ENCODE measurements at regions not wholly inside any gene's neighbourhood (a gene's known extent, or its start where the extent isn't known, plus 50 kb on each side); places are given as distances from the start of the nearest gene placed in this dataset.

DNA sequence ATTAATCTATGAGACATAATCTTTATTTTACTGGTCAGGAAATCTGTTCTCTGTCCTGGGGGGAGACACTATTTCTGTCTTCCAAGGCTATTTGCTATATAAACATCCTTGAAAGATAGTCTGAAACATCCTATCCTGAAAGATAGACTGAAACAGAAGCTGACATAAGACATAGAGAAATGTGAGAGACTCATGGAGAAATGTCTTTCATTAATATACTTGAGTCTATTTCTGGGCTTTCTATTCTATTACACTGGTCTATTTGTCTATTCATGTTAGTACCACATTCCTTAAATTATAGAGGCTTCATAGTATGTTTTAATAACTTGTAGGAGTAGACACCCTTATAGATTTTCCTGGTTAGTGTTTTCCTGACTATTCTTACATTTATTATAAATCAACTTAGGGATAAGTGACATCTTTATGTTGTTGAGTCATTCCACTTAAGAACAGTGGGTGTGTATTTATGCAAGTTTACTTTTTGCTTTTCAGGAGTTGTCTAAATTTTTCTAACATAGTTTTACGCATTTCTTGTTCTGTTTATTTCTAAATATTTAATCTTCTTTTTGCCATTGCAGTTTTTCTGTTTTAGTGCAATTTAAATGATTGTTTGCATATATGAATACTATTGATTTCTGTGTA, 244.9 kb upstream of the ZSWIM2 start (continued):
- TF ChIP-seq, protein P1, sequence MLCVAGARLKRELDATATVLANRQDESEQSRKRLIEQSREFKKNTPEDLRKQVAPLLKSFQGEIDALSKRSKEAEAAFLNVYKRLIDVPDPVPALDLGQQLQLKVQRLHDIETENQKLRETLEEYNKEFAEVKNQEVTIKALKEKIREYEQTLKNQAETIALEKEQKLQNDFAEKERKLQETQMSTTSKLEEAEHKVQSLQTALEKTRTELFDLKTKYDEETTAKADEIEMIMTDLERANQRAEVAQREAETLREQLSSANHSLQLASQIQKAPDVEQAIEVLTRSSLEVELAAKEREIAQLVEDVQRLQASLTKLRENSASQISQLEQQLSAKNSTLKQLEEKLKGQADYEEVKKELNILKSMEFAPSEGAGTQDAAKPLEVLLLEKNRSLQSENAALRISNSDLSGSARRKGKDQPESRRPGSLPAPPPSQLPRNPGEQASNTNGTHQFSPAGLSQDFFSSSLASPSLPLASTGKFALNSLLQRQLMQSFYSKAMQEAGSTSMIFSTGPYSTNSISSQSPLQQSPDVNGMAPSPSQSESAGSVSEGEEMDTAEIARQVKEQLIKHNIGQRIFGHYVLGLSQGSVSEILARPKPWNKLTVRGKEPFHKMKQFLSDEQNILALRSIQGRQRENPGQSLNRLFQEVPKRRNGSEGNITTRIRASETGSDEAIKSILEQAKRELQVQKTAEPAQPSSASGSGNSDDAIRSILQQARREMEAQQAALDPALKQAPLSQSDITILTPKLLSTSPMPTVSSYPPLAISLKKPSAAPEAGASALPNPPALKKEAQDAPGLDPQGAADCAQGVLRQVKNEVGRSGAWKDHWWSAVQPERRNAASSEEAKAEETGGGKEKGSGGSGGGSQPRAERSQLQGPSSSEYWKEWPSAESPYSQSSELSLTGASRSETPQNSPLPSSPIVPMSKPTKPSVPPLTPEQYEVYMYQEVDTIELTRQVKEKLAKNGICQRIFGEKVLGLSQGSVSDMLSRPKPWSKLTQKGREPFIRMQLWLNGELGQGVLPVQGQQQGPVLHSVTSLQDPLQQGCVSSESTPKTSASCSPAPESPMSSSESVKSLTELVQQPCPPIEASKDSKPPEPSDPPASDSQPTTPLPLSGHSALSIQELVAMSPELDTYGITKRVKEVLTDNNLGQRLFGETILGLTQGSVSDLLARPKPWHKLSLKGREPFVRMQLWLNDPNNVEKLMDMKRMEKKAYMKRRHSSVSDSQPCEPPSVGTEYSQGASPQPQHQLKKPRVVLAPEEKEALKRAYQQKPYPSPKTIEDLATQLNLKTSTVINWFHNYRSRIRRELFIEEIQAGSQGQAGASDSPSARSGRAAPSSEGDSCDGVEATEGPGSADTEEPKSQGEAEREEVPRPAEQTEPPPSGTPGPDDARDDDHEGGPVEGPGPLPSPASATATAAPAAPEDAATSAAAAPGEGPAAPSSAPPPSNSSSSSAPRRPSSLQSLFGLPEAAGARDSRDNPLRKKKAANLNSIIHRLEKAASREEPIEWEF (IDR thresholded peaks at IDR 0.05; ENCODE audit: insufficient replicate concordance, low read depth, low read length) = no peak
- no peak for TF ChIP-seq SMARCA5 (IDR thresholded peaks at IDR 0.05)
- TF ChIP-seq, protein P2, sequence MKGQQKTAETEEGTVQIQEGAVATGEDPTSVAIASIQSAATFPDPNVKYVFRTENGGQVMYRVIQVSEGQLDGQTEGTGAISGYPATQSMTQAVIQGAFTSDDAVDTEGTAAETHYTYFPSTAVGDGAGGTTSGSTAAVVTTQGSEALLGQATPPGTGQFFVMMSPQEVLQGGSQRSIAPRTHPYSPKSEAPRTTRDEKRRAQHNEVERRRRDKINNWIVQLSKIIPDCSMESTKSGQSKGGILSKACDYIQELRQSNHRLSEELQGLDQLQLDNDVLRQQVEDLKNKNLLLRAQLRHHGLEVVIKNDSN (IDR thresholded peaks at IDR 0.05; ENCODE audit: borderline replicate concordance, extremely low read length, insufficient read depth, low read depth, low read length) = no peak
- no peak for TF ChIP-seq POLR2AphosphoS2 (IDR thresholded peaks at IDR 0.05; ENCODE audit: low read depth, low read length)

DNA sequence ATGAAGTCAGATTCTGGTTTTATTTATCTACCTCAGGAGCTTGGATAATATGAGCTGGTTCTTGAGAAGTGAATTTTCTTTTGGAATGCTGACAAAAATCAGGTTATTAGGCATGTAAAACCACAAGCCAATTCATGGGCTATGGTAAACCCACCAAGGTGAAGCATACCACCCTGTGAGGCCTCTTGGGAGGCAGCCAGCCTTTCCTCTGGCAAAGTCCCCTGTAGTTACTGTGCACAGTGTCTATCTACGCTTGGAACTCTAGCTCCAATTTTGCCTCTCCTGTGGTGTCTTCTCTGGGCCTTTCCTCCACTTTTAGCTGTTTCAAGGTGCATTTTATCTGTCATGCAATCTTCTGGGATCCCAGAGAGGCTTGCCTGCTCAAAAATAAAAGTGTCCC, 242.7 kb upstream of the ZSWIM2 start:
- H3K27ac ChIP-seq (ENCODE audit: control insufficient read depth, insufficient read depth) = no peak overlapping the region
- ChIA-PET POLR2A (no interaction called here), SMC1A (ENCODE audit: uncharacterized antibody, unreplicated experiment) (interaction anchor here (0.8 to 1.3 kb wide), 2 partner anchors 12 to 14 kb away, joined by 3 to 4 read pairs; no protein-coding TSS in a partner anchor), CTCF (no interaction called here), RAD21 (ENCODE audit: unreplicated experiment) (no interaction called here)
- DNase-seq (ENCODE audit: low read depth, low spot score) (no peak), ATAC-seq (no peak), FAIRE-seq (no peak)
- no peak overlapping the region for H2AFZ ChIP-seq (ENCODE audit: control insufficient read depth, low read depth, low read length)
- no peaks in the 10 kb centered on the region for H3K4me1 ChIP-seq (ENCODE audit: control insufficient read depth, insufficient read depth, low read length)
- no peaks in the 10 kb centered on the region for H3K36me3 ChIP-seq (ENCODE audit: control insufficient read depth in 2 of 2, insufficient read depth in 2 of 2, low read length in 1 of 2)
- intact Hi-C loops (cut with micrococcal nuclease; ENCODE audit: unreplicated experiment) (no loop called here), in situ Hi-C loops (cut with MboI) (no loop called here)
- H4K20me1 ChIP-seq (ENCODE audit: control insufficient read depth, insufficient read depth) = no peaks in the 10 kb centered on the region
- no peaks in the 10 kb centered on the region for H3K79me2 ChIP-seq (ENCODE audit: control insufficient read depth, insufficient read depth, low read length)
- H3K4me2 ChIP-seq (ENCODE audit: control insufficient read depth, insufficient read depth) = no peak overlapping the region
- 38% methylated on average over 1 of the region's 1 CpG for WGBS (ENCODE audit: insufficient coverage, insufficient replicate concordance, low lambda C conversion rate, missing lambda C conversion rate)
- no peaks in the 10 kb centered on the region for H3K9me3 ChIP-seq (replicated peaks; ENCODE audit: control insufficient read depth, insufficient read depth, low read length)
- no peak overlapping the region for H3K4me3 ChIP-seq
- H3K9ac ChIP-seq (ENCODE audit: control insufficient read depth, insufficient read depth, low read length) = no peak overlapping the region
- H3K27me3 ChIP-seq (replicated peaks in 1 of 2; ENCODE audit: control insufficient read depth in 2 of 2, insufficient read depth in 2 of 2, low read length in 1 of 2) = no peaks in the 10 kb centered on the region
- no TSS peak for BruUV-seq (replicated peaks)
- TF ChIP-seq CBFB (IDR thresholded peaks at IDR 0.05; ENCODE audit: low read depth) (no peak), MEF2B (IDR thresholded peaks at IDR 0.05; ENCODE audit: partially characterized antibody, poor library complexity, severe bottlenecking) (no peak), ZNF217 (IDR thresholded peaks at IDR 0.05) (no peak), HCFC1 (IDR thresholded peaks at IDR 0.05; ENCODE audit: low read length) (no peak)
- TF ChIP-seq, protein P3, sequence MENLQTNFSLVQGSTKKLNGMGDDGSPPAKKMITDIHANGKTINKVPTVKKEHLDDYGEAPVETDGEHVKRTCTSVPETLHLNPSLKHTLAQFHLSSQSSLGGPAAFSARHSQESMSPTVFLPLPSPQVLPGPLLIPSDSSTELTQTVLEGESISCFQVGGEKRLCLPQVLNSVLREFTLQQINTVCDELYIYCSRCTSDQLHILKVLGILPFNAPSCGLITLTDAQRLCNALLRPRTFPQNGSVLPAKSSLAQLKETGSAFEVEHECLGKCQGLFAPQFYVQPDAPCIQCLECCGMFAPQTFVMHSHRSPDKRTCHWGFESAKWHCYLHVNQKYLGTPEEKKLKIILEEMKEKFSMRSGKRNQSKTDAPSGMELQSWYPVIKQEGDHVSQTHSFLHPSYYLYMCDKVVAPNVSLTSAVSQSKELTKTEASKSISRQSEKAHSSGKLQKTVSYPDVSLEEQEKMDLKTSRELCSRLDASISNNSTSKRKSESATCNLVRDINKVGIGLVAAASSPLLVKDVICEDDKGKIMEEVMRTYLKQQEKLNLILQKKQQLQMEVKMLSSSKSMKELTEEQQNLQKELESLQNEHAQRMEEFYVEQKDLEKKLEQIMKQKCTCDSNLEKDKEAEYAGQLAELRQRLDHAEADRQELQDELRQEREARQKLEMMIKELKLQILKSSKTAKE (IDR thresholded peaks at IDR 0.05; ENCODE audit: low read depth, poor library complexity, severe bottlenecking) = no peak
- TF ChIP-seq, protein P4, sequence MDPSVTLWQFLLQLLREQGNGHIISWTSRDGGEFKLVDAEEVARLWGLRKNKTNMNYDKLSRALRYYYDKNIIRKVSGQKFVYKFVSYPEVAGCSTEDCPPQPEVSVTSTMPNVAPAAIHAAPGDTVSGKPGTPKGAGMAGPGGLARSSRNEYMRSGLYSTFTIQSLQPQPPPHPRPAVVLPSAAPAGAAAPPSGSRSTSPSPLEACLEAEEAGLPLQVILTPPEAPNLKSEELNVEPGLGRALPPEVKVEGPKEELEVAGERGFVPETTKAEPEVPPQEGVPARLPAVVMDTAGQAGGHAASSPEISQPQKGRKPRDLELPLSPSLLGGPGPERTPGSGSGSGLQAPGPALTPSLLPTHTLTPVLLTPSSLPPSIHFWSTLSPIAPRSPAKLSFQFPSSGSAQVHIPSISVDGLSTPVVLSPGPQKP (IDR thresholded peaks at IDR 0.05; ENCODE audit: low read depth, low read length) = no peak

All from GM12878 (cell line).